Nephron progenitor cell (in vitro differentiated cells): ENCODE measurements at regions not wholly inside any gene's neighbourhood (a gene's known extent, or its start where the extent isn't known, plus 50 kb on each side); places are given as distances from the start of the nearest gene placed in this dataset.

ENCODE experiments used
- DNase-seq: peaks from one replicate; pipeline ENCODE4 v3.0.0; 2021
- H3K27ac Mint-ChIP-seq: 2 replicates; pipeline ENCODE4 v1.8.0; 2021; ENCODE audit warnings: mild to moderate bottlenecking, moderate library complexity, mixed read lengths
- H3K27me3 Mint-ChIP-seq: 2 replicates; pipeline ENCODE4 v1.8.0; 2021; ENCODE audit warnings: mild to moderate bottlenecking, low read depth, mixed read lengths; ENCODE audit not compliant: poor library complexity
- H3K36me3 Mint-ChIP-seq: 2 replicates; pipeline ENCODE4 v1.8.0; 2021; ENCODE audit warnings: low read depth, mixed read lengths
- H3K4me1 Mint-ChIP-seq: 2 replicates; pipeline ENCODE4 v1.8.0; 2021; ENCODE audit warnings: mixed read lengths
- H3K4me3 Mint-ChIP-seq: 2 replicates; pipeline ENCODE4 v1.8.0; 2021; ENCODE audit warnings: mild to moderate bottlenecking, moderate library complexity, mixed read lengths
- H3K9me3 Mint-ChIP-seq: 2 replicates; pipeline ENCODE4 v1.8.0; 2021; ENCODE audit warnings: mild to moderate bottlenecking, moderate library complexity, mixed read lengths
- TF ChIP-seq, protein P1 (sequence below): fragments of 200-600 bp; sonication (generic); IDR thresholded peaks from 2 replicates; pipeline ENCODE4 v1.5.0; 2021; ENCODE audit warnings: antibody characterized with exemption

- H3K4me1 Mint-ChIP-seq, result peaks cover 5% of the 10 kb centered on the region
- H3K36me3 Mint-ChIP-seq, result no peaks in the 10 kb centered on the region
- no peak for DNase-seq
- H3K4me3 Mint-ChIP-seq, result no peak overlapping the region
- H3K27ac Mint-ChIP-seq, result no peak overlapping the region
- H3K27me3 Mint-ChIP-seq, result no peaks in the 10 kb centered on the region
- TF ChIP-seq, protein P1, sequence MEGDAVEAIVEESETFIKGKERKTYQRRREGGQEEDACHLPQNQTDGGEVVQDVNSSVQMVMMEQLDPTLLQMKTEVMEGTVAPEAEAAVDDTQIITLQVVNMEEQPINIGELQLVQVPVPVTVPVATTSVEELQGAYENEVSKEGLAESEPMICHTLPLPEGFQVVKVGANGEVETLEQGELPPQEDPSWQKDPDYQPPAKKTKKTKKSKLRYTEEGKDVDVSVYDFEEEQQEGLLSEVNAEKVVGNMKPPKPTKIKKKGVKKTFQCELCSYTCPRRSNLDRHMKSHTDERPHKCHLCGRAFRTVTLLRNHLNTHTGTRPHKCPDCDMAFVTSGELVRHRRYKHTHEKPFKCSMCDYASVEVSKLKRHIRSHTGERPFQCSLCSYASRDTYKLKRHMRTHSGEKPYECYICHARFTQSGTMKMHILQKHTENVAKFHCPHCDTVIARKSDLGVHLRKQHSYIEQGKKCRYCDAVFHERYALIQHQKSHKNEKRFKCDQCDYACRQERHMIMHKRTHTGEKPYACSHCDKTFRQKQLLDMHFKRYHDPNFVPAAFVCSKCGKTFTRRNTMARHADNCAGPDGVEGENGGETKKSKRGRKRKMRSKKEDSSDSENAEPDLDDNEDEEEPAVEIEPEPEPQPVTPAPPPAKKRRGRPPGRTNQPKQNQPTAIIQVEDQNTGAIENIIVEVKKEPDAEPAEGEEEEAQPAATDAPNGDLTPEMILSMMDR, result no peak
- no peaks in the 10 kb centered on the region for H3K9me3 Mint-ChIP-seq
Observed at GRCh38 chr1:199010492-199010891, 371.7 kb downstream of the PTPRC start.

DNA sequence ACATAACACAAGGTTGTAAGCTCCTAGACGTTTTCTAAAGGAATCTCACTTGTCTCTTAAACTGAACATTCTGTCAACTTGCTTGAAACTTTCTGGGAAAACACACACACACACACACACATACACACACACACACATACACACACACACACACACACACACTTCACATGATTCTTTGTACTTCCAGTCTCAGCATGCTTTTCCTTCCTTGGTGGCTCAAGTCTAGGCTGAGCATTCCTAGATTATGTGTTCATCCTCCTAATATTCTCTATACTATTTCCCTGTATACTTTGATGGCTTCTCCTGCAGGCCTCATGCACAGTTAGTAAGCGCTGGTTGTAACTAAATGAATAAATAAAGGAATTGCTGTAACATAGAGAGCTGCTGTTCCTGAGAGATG is 372.1 kb downstream of the PTPRC start:
- DNase-seq, result no peak
- H3K9me3 Mint-ChIP-seq, result no peaks in the 10 kb centered on the region
- H3K27me3 Mint-ChIP-seq, result peaks cover 3% of the 10 kb centered on the region
- H3K27ac Mint-ChIP-seq, result peak overlapping the region; percentile 2
- peaks cover 5% of the 10 kb centered on the region for H3K4me1 Mint-ChIP-seq
- H3K4me3 Mint-ChIP-seq, result no peak overlapping the region
- H3K36me3 Mint-ChIP-seq, result no peaks in the 10 kb centered on the region
- TF ChIP-seq, protein P1, result no peak

DNA sequence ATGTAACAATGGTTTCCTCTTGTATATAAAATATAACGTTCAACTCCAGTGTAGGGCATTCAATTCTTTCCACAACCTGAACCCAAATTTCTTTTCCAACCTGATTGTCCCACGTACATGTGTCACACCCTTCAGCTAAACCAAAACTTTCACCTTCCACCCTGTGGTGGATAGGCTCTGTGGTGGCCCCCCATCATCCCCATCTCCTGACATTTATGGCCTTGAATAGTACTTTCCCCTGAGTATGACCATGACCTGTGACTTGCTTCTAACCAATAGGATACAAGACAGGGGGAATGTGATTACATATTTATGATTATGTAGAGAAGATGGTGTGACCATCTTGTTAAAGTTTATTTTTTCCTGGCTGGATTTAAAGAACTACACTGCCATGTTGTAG is 377.0 kb downstream of the PTPRC start:
- no peak overlapping the region for H3K27ac Mint-ChIP-seq
- H3K4me1 Mint-ChIP-seq, result peaks cover 4% of the 10 kb centered on the region
- DNase-seq, result no peak
- H3K9me3 Mint-ChIP-seq, result no peaks in the 10 kb centered on the region
- H3K36me3 Mint-ChIP-seq, result no peaks in the 10 kb centered on the region
- H3K4me3 Mint-ChIP-seq, result no peak overlapping the region
- TF ChIP-seq, protein P1, result no peak
- peaks cover 3% of the 10 kb centered on the region for H3K27me3 Mint-ChIP-seq

DNA sequence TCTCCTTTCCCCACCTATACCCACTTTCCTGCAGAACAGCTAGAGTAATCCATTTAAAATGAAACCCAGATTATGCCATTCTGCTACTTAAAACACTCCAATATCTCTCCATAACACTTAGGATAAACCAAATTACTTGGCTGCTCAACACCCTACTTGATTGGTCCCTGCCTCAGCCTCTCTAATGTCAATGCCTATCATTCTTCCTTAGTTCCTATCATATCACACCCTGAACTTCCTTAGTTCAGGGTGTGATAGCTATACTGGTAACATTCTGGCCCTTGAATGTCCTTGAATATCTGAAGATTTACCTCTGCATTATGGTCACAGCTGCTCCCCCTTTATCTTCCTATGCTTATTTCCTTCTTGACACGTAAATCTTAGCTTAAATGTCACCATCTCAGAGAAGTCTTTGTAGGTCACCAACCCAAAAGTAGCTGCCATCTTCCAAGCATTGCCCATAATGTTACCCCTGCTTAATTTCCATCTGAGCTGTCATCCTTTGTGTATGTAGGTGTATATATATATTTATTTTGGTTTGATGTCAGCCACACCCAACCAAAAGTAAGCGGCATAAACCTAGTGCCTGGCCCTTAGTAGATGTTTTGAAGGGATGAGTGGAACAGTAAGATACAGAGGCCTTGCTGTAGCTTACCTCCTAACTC is 379.8 kb downstream of the PTPRC start:
- no peak for DNase-seq
- no peaks in the 10 kb centered on the region for H3K4me1 Mint-ChIP-seq
- no peak overlapping the region for H3K27ac Mint-ChIP-seq
- no peak overlapping the region for H3K4me3 Mint-ChIP-seq
- H3K36me3 Mint-ChIP-seq, result no peaks in the 10 kb centered on the region
- peaks cover 4% of the 10 kb centered on the region for H3K9me3 Mint-ChIP-seq
- peaks cover 3% of the 10 kb centered on the region for H3K27me3 Mint-ChIP-seq
- TF ChIP-seq, protein P1, result no peak

DNA sequence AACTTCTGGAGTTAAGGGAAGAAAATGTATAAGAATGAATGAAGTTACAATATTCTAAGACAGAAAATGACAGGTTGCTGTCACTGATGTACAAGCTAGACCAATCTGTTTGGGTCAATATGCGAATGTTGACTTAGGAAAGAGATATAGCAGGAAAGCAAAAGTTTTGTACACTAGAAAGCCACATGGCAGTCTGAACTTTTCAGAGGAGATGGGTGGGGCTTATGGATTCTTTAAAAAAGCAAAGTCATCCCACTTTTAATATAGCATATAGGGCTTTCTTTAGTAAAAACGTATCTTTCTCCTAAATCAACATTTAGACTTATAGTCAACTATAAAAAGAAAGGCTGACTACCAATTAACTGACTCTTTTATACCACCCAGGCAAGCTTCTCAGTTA is 381.2 kb downstream of the PTPRC start:
- TF ChIP-seq, protein P1, result no peak
- Mint-ChIP-seq H3K4me3 (no peak overlapping the region), H3K9me3 (peaks cover 4% of the 10 kb centered on the region), H3K4me1 (no peaks in the 10 kb centered on the region), H3K27me3 (peaks cover 3% of the 10 kb centered on the region), H3K27ac (no peak overlapping the region), H3K36me3 (no peaks in the 10 kb centered on the region)
- DNase-seq, result no peak

DNA sequence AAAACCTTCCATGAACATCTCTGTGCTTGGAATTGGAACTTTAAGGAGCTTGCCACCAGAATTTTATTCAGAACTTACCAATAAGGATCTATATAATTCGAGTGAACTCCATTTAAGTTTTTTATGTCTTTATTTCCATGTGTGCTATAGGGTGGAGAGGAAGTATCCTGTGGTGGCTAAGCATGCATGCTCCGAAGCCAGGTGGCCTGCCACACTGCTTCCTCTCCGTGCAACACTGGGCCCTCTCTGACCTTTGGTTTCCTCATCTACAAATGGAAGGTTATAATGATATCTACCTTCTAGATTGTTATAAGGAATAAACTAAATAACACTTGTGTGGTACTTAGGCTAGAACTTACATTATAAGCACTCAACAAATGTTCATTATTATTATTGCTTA is 382.1 kb downstream of the PTPRC start:
- Mint-ChIP-seq H3K27me3 (no peaks in the 10 kb centered on the region), H3K4me1 (no peaks in the 10 kb centered on the region), H3K36me3 (no peaks in the 10 kb centered on the region), H3K27ac (no peak overlapping the region), H3K9me3 (peaks cover 4% of the 10 kb centered on the region), H3K4me3 (no peak overlapping the region)
- TF ChIP-seq, protein P1, result no peak
- DNase-seq, result no peak
